ENCODE measurements at regions not wholly inside any gene's neighbourhood (a gene's known extent, or its start where the extent isn't known, plus 50 kb on each side); places are given as distances from the start of the nearest gene placed in this dataset.

DNA sequence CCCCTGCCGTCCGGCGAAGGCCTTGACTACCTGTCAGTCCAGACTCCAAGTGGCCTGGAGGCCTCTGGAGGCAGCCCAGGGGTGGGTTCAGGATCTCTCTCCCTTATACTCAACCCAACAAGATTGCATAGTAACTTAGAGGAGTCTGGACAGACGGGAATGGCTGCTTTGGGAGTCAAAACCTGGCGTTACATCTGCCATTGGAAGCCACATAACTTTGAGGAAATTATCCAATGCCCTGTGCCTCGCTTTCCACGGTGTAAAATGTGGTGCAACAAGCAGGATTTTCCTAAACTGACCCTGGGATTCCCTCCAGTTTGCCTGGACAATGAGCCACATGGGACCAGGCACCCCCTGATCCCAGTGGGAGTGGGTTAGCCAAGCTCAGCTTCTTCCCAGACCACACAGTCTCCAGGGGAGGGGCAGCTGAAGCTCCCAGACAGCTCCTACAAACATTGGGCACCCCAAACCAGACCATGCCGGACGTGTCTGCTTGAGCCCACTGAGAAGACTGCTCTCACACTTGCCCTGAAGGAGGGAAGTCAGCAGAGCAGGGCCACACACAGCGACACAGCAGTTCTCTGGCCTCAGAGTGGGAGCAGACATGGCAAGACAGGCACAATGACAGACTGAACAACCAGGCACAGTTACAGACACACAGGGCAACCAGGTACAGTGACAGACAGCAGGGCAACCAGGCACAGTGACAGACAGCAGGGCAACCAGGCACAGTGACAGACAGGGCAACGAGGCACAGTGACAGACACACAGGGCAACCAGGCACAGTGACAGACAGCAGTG, 65.6 kb upstream of the RAB6C start:
- TF ChIP-seq, protein P1, sequence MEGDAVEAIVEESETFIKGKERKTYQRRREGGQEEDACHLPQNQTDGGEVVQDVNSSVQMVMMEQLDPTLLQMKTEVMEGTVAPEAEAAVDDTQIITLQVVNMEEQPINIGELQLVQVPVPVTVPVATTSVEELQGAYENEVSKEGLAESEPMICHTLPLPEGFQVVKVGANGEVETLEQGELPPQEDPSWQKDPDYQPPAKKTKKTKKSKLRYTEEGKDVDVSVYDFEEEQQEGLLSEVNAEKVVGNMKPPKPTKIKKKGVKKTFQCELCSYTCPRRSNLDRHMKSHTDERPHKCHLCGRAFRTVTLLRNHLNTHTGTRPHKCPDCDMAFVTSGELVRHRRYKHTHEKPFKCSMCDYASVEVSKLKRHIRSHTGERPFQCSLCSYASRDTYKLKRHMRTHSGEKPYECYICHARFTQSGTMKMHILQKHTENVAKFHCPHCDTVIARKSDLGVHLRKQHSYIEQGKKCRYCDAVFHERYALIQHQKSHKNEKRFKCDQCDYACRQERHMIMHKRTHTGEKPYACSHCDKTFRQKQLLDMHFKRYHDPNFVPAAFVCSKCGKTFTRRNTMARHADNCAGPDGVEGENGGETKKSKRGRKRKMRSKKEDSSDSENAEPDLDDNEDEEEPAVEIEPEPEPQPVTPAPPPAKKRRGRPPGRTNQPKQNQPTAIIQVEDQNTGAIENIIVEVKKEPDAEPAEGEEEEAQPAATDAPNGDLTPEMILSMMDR (conservative IDR thresholded peaks at IDR 0.05 in 1 of 2, IDR thresholded peaks at IDR 0.05 in 1 of 2; ENCODE audit: low read depth in 1 of 2, low read length in 2 of 2), result no peak
- TF ChIP-seq EZH2 (IDR thresholded peaks at IDR 0.05; ENCODE audit: low read length, missing control alignments), result no peak
